ENCODE measurements at regions not wholly inside any gene's neighbourhood (a gene's known extent, or its start where the extent isn't known, plus 50 kb on each side); places are given as distances from the start of the nearest gene placed in this dataset.

- no peak overlapping the region for H3K4me3 ChIP-seq (ENCODE audit: low read depth, low read length)
- no peak for TF ChIP-seq CTCF (IDR thresholded peaks at IDR 0.05; ENCODE audit: low read depth, low read length)
- no peak for DNase-seq (ENCODE audit: low read depth, low spot score)
- CTCF ChIA-PET = no interaction called here
- H3K9me3 ChIP-seq (ENCODE audit: control insufficient read depth, insufficient read depth, low read length) = peaks cover 5% of the 10 kb centered on the region; the same call in 1 of the 2 replicates
- no peaks in the 10 kb centered on the region for H3K27me3 ChIP-seq (ENCODE audit: control insufficient read depth, insufficient read depth, low read length)
- POLR2A ChIA-PET = no interaction called here
- H3K27ac ChIP-seq (ENCODE audit: low read depth, low read length) = no peak overlapping the region
Measured at GRCh38 chr6:94494500-94494899, 1075.1 kb upstream of the EPHA7 start.

- TF ChIP-seq CTCF (IDR thresholded peaks at IDR 0.05; ENCODE audit: low read depth, low read length) = no peak
- Histone ChIP-seq H3K9me3 (ENCODE audit: control insufficient read depth, insufficient read depth, low read length) (no peaks in the 10 kb centered on the region), H3K27ac (ENCODE audit: low read depth, low read length) (no peak overlapping the region), H3K27me3 (ENCODE audit: control insufficient read depth, insufficient read depth, low read length) (no peaks in the 10 kb centered on the region), H3K4me3 (ENCODE audit: low read depth, low read length) (no peak overlapping the region)
- CTCF ChIA-PET = no interaction called here
- no peak for DNase-seq (ENCODE audit: low read depth, low spot score)
- POLR2A ChIA-PET = no interaction called here
Measured at GRCh38 chr6:94487371-94487770, 1068.0 kb upstream of the EPHA7 start.

GRCh38 chr6:94478133-94479005 lies 1059.0 kb upstream of the EPHA7 start:
- ChIA-PET CTCF (no interaction called here), POLR2A (no interaction called here)
- H3K4me3 ChIP-seq (ENCODE audit: low read depth, low read length) = no peak overlapping the region
- DNase-seq (ENCODE audit: low read depth, low spot score) = no peak
- H3K9me3 ChIP-seq (ENCODE audit: control insufficient read depth, insufficient read depth, low read length) = no peaks in the 10 kb centered on the region
- H3K27me3 ChIP-seq (ENCODE audit: control insufficient read depth, insufficient read depth, low read length) = no peaks in the 10 kb centered on the region
- no peak for TF ChIP-seq CTCF (IDR thresholded peaks at IDR 0.05; ENCODE audit: low read depth, low read length)
- no peak overlapping the region for H3K27ac ChIP-seq (ENCODE audit: low read depth, low read length)

GRCh38 chr6:94468830-94469229 lies 1049.5 kb upstream of the EPHA7 start:
- POLR2A ChIA-PET = no interaction called here
- no peak for TF ChIP-seq CTCF (IDR thresholded peaks at IDR 0.05; ENCODE audit: low read depth, low read length)
- H3K4me3 ChIP-seq (ENCODE audit: low read depth, low read length) = no peak overlapping the region
- no peak overlapping the region for H3K27ac ChIP-seq (ENCODE audit: low read depth, low read length)
- no peak for DNase-seq (ENCODE audit: low read depth, low spot score)
- peaks cover 5% of the 10 kb centered on the region for H3K9me3 ChIP-seq (ENCODE audit: control insufficient read depth, insufficient read depth, low read length)
- CTCF ChIA-PET = no interaction called here
- no peaks in the 10 kb centered on the region for H3K27me3 ChIP-seq (ENCODE audit: control insufficient read depth, insufficient read depth, low read length)

- TF ChIP-seq CTCF (IDR thresholded peaks at IDR 0.05; ENCODE audit: low read depth, low read length) = no peak
- POLR2A ChIA-PET = no interaction called here
- CTCF ChIA-PET = no interaction called here
- Histone ChIP-seq H3K9me3 (ENCODE audit: control insufficient read depth, insufficient read depth, low read length) (peaks cover 14% of the 10 kb centered on the region; the same call in 1 of the 2 replicates), H3K27ac (ENCODE audit: low read depth, low read length) (no peak overlapping the region), H3K4me3 (ENCODE audit: low read depth, low read length) (no peak overlapping the region), H3K27me3 (ENCODE audit: control insufficient read depth, insufficient read depth, low read length) (no peaks in the 10 kb centered on the region)
- DNase-seq (ENCODE audit: low read depth, low spot score) = no peak
Measured at GRCh38 chr6:94464018-94464510, 1044.7 kb upstream of the EPHA7 start.
